C4-2B (cell line): ENCODE measurements at regions not wholly inside any gene's neighbourhood (a gene's known extent, or its start where the extent isn't known, plus 50 kb on each side); places are given as distances from the start of the nearest gene placed in this dataset.

Experiments
- ZFX ChIP-seq: fragments of 450-650 bp; IDR thresholded peaks from 2 replicates; pipeline ENCODE4 v1.6.1; 2017
- TF ChIP-seq, protein P1 (sequence below): fragments of 450-650 bp; conservative IDR thresholded peaks from 2 replicates; pipeline ENCODE4 v1.5.1; 2017; ENCODE audit warnings: mild to moderate bottlenecking

- TF ChIP-seq, protein P1, sequence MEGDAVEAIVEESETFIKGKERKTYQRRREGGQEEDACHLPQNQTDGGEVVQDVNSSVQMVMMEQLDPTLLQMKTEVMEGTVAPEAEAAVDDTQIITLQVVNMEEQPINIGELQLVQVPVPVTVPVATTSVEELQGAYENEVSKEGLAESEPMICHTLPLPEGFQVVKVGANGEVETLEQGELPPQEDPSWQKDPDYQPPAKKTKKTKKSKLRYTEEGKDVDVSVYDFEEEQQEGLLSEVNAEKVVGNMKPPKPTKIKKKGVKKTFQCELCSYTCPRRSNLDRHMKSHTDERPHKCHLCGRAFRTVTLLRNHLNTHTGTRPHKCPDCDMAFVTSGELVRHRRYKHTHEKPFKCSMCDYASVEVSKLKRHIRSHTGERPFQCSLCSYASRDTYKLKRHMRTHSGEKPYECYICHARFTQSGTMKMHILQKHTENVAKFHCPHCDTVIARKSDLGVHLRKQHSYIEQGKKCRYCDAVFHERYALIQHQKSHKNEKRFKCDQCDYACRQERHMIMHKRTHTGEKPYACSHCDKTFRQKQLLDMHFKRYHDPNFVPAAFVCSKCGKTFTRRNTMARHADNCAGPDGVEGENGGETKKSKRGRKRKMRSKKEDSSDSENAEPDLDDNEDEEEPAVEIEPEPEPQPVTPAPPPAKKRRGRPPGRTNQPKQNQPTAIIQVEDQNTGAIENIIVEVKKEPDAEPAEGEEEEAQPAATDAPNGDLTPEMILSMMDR, result no peak
- TF ChIP-seq ZFX, result no peak
Measured at GRCh38 chr21:38944402-38944801, 138.7 kb downstream of the ETS2 start.
